Activated T-cell treated with anti-CD3 and anti-CD28 coated beads, Interleukin-2, amount 50 U/mL, for 72 hours (primary cell): ENCODE measurements at regions not wholly inside any gene's neighbourhood (a gene's known extent, or its start where the extent isn't known, plus 50 kb on each side); places are given as distances from the start of the nearest gene placed in this dataset.
"Not testable (repeated sequence)": the region's sequence is repeated elsewhere in the genome, so short reads cannot be mapped to it uniquely, and the experiment has no call there.

Experiments
- ATAC-seq, 2 donors: fragments of 150-1000 bp; cut with Tn5 transposase; replicated peaks in 1 of 2; 2 replicates each; pipeline ENCODE4 v1.10.0; 2021; ENCODE audit warnings: moderate library complexity in 2 of 2, mild to moderate bottlenecking in 1 of 2
- DNase-seq, 2 donors: peaks; one replicate each; pipeline ENCODE4 v3.0.0; 2021 to 2022; ENCODE audit warnings: mixed read lengths in 1 of 2
- H3K27ac Mint-ChIP-seq: one replicate; pipeline ENCODE4 v1.8.0; 2022; ENCODE audit warnings: mild to moderate bottlenecking, moderate library complexity, mixed read lengths
- H3K27me3 Mint-ChIP-seq: one replicate; pipeline ENCODE4 v1.8.0; 2022; ENCODE audit warnings: low read depth, mixed read lengths
- H3K36me3 Mint-ChIP-seq, 2 donors: one replicate each; pipeline ENCODE4 v1.8.0; 2022; ENCODE audit warnings: mixed read lengths in 2 of 2, mild to moderate bottlenecking in 1 of 2; ENCODE audit not compliant: insufficient read depth in 2 of 2
- H3K4me1 Mint-ChIP-seq: one replicate; pipeline ENCODE4 v1.8.0; 2022; ENCODE audit warnings: low read depth, mixed read lengths
- H3K4me3 Mint-ChIP-seq, 2 donors: one replicate each; pipeline ENCODE4 v1.8.0; 2022; ENCODE audit warnings: mild to moderate bottlenecking in 2 of 2, mixed read lengths in 2 of 2, moderate library complexity in 2 of 2
- H3K9me3 Mint-ChIP-seq, 2 donors: one replicate each; pipeline ENCODE4 v1.8.0; 2022; ENCODE audit warnings: mixed read lengths in 2 of 2

DNA sequence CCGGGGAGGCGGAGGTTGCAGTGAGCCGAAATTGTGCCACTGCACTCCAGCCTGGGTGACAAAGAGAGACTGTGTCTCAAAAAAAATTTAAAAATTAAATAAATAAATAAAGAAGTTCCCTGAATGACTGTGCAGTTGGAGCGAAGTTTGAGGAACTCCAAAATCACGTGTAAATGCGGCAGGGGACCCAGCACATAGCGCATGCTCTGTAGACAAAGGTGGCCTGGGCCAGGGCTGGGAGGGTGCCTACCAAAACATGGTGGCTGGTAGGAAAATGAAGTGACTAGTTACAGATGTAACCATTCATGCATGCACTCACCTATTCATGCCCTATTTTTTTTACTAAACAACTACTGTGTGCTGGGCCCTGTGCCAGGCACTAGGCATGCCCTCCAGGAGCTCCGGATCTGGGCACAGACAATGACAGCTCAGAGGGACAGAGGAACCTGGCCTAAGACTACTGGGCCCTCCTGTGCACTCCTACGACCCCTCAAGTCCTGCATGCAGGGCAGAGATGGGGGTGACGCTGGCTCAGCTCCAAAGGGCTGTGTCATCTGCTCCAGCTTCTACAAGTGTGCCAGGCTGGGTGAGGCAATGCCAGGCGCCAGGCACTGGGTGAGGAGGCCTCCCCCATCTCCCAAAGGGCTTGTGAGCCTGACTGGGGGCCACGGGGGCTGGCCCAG, 65.3 kb downstream of the RMI2 start:
- DNase-seq (no peak), ATAC-seq (no peak)
- Mint-ChIP-seq H3K27ac (no peak overlapping the region), H3K4me3 (no peak overlapping the region), H3K9me3 (no peaks in the 10 kb centered on the region), H3K27me3 (no peaks in the 10 kb centered on the region), H3K36me3 (no peaks in the 10 kb centered on the region), H3K4me1 (peaks cover 6% of the 10 kb centered on the region)

DNA sequence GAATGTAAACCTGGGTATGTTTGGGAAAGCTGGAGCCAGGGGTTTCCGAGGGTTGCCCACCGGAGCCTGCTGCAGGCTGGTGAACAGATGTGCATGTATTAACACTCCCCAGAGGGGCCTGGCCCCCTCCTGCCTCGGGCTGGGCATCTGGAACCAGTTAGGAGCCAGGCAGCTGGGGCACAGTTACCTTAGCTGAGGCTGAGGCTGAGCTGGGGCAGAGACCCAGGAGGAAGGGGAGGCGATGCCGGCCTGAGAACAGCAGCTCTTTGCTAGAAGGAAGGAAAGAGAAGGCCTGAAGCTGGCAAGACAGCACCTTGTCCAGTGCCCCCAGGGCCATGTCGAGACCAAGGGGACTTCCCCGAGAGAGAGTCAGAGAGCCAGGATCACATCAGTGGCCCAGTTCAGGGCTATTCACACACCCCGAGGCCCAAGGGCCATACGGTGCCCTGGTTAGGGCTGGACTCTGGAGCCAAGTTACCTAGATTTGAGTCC, 65.8 kb downstream of the RMI2 start:
- peaks cover 6% of the 10 kb centered on the region for H3K4me1 Mint-ChIP-seq
- H3K27me3 Mint-ChIP-seq, result no peaks in the 10 kb centered on the region
- H3K9me3 Mint-ChIP-seq, result no peaks in the 10 kb centered on the region
- H3K36me3 Mint-ChIP-seq, result no peaks in the 10 kb centered on the region
- no peak overlapping the region for H3K4me3 Mint-ChIP-seq
- H3K27ac Mint-ChIP-seq, result no peak overlapping the region
- ATAC-seq (no peak), DNase-seq (no peak)

DNA sequence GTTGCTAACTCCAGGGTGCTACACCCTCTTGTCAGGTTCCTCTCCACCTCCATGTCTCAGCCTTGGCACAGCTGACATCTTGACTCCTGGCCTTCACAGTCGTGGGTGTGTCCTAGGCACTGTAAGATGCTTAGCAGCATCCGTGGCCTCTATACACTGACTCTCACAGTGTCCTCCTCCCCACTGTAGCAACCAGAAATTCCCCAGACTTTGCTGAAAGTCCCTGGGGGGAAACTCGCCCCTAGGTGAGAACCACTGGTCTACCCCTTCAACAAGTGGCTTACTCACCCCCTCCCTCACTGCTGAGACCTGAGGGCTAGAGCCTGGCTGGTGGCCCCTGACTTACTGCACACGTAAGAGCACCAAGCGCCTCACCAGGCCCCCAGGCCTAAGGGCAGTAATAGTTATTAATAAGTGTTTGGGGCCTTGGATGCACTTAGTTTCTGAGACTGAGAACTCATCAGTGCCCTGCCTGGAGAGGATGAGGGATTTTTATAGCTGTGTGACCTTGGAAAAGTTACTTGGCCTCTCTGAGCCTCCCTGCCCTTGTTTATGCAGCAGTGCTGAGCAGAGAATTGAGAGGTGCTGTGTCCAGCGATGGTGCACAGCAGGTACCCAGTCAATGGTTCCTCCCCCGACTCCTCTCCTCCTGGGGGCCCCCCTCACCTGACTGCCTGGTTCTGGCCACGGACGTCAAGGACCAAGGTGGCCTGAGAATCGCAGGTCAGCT, 67.1 kb downstream of the RMI2 start:
- ATAC-seq (peak; percentile 15 to 36), DNase-seq (no peak)
- Mint-ChIP-seq H3K36me3 (no peaks in the 10 kb centered on the region), H3K27me3 (no peaks in the 10 kb centered on the region), H3K4me1 (peaks cover 4% of the 10 kb centered on the region), H3K9me3 (no peaks in the 10 kb centered on the region), H3K27ac (no peak overlapping the region), H3K4me3 (no peak overlapping the region)

DNA sequence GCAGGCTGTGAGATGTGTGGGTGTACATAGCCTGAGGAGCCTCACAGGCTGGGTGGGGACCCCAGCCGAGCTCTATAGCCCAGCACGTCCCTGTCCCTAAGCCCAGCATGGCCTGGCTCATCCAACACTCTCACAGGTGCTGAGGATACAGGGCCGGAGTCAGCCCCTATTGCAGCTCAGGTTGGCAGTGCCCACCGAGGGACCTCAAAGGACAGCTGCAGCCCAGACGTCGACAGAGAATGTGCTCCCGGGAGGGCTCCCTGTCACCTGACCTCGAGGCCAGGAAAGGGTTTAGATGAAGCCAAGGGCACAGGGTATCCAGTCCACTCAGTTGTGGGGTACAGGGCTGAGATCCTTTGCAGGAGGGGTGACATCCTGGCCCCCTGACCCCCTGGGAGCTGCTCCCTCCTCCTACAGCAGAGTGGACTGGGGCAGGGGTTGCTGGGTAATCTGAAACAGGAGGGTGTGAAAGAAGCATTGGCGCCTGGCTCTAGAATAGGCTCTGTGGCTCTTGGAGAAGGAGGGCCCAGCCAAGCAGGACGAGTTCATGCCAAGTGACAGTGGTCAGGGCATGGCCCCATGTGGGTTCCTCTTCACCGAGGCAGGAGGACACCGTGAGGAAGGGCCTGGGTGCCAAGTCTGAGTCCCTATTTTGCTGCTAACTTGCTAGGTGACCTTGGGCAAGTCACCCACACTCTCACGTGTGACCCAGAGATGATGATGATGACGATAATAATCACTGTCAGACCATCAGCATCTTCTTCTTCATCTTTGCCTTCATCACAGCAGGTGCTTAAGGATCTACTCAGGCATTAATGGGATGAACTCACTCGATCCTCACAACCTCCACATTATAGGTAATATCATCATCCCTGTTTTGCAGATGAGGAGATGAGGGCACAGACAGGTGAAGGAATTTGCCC, 68.0 kb downstream of the RMI2 start:
- Mint-ChIP-seq H3K36me3 (no peaks in the 10 kb centered on the region), H3K9me3 (no peaks in the 10 kb centered on the region), H3K4me3 (no peak overlapping the region), H3K27me3 (no peaks in the 10 kb centered on the region), H3K27ac (no peak overlapping the region), H3K4me1 (no peaks in the 10 kb centered on the region)
- no peak for ATAC-seq
- DNase-seq, result no peak

DNA sequence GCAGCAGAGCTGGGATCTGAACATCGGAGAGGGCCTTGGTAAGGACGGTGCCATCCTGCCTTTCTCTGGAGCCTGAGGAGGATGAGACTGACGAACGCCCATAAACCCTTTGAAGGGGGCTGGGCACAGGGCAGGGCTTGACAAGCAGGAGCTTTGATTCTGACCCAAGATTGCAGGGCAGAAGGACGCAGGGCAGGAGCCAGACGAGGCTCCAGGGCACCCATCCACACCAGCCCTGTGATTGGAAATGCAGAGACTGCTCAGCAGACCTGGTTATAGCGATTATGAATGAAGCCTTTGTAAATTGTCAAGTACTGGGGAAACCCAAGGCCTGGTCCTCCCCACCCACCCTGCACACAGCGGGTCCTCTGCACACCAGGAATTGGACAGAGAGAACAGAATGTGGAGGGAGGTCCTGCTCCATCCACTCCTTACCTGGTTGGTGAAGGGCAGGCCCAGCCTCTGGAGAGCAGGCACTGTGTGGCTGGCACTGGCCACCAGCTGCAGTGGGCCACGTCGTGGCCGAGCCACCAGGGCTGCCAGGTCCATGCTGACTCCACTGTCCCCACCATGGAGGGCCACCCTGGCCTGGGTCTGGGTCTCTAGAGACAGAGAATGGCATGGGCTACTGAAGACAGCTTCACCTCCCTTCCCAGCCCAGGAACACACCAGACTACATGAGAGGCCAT, 68.8 kb downstream of the RMI2 start:
- Mint-ChIP-seq H3K9me3 (no peaks in the 10 kb centered on the region), H3K4me3 (no peak overlapping the region), H3K27ac (no peak overlapping the region)

DNA sequence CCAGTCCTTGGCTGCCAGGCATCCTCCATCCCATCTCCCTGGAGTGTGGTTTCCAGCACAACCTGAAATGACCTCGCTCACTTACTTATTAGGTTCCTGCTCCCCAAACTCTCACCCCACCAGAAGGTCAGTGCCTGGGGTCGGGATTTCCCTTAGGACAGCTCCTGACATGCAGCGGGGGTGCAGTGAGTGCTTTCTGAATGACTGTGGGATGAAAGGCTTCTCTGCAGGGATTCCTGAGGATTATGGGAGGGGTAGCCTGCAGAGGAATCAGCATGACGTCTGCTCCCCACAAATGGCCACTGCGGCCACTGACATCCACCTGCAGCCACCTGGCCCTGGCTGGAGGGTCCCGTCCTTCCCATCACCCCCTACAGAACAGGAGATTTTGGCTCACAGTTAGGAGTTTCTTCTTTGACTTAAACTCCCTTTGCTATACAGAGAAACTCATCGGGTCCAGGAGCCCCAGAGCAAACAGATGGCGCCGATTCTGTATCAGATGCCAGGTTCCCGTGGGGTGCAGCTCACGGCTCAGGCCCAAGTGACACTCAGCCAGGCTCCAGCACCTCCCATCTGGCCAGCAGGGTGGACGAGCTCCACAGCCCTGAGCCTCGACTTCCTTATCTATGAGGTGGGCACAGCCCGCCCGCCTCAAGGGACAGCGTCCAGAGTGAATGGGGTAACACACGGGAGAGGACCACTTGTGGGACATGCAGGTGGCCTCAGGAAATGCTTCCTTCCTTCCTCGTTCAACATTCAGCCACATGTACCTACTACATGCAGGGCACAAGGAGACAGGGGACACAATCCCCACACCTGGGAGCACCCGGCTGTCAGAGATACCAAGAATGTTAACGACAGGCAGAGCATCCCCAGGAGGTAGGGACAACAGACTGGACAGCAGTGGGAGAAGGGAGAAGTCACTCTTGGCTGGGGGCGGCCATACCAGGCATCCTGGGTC, 69.8 kb downstream of the RMI2 start:
- H3K9me3 Mint-ChIP-seq, result no peaks in the 10 kb centered on the region
- no peaks in the 10 kb centered on the region for H3K4me1 Mint-ChIP-seq
- H3K27ac Mint-ChIP-seq, result no peak overlapping the region
- no peak overlapping the region for H3K4me3 Mint-ChIP-seq
- H3K27me3 Mint-ChIP-seq, result no peaks in the 10 kb centered on the region
- DNase-seq (no peak), ATAC-seq (no peak)
- H3K36me3 Mint-ChIP-seq, result no peaks in the 10 kb centered on the region

More for the DNA sequence above, 68.8 kb downstream of the RMI2 start:
- Mint-ChIP-seq H3K36me3 (no peaks in the 10 kb centered on the region), H3K27me3 (no peaks in the 10 kb centered on the region), H3K4me1 (no peaks in the 10 kb centered on the region)
- no peak for DNase-seq
- no peak for ATAC-seq

DNA sequence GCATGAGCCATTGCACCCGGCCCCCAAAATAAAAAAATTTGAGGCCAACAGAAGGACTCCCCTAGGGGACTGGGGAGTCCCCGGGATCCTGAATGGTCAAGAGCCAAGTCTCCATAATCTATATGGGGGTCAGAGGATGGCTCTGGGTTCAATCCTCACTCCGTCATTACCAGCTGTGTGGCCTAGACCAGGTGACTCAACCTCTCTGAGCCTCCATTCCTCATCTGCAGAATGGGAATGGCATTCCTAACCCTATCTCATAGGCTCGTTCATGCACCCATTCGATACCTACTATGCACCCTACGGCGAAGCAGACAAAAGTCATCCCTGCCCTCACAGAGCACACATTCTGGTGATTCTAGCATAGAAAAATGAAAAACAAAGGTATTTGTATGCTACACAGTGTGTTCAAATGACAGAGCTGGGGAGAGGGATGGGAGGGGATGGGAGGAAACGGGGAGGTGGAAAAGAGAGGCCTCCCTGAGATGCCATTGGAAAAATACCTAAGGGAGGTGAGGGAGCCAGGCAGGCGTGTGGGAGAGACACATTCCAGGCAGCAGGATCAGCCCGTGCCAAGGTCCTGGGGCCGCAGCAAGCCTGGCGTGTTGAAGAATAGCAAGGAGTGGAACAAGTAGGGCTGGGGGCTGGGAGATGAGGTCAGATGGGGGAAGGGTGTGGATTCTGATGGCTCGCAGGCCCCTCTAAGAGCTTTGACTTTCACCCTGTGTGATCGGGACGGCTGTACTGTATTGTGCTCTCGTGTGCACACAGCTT, 71.2 kb downstream of the RMI2 start:
- H3K4me1 Mint-ChIP-seq, result no peaks in the 10 kb centered on the region
- DNase-seq, result no peak
- no peak for ATAC-seq
- no peak overlapping the region for H3K4me3 Mint-ChIP-seq
- no peaks in the 10 kb centered on the region for H3K27me3 Mint-ChIP-seq
- no peaks in the 10 kb centered on the region for H3K9me3 Mint-ChIP-seq
- no peaks in the 10 kb centered on the region for H3K36me3 Mint-ChIP-seq
- H3K27ac Mint-ChIP-seq, result no peak overlapping the region

DNA sequence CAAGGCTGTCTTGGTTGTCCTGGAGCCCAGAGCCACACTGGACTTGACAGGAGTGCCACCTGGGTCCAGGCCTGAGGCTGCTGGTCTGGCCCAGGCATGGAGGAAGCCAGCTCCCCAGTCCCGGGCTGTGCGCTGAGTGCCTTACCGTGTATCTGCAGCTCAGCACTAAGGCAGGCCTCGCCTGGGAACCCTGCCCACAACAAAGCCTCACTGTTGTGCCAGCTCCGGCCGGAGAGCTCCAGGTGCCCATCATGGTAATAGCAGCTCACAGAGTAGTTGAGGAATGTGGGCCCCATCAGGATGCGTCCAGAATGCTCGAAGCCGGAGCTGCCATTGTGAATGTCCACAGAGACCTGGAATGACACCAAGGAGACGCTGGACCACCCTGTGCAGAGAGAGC, 72.2 kb downstream of the RMI2 start:
- no peak overlapping the region for H3K4me3 Mint-ChIP-seq
- H3K9me3 Mint-ChIP-seq, result no peaks in the 10 kb centered on the region
- DNase-seq (no peak), ATAC-seq (no peak)
- H3K4me1 Mint-ChIP-seq, result no peaks in the 10 kb centered on the region
- no peaks in the 10 kb centered on the region for H3K27me3 Mint-ChIP-seq
- no peak overlapping the region for H3K27ac Mint-ChIP-seq
- no peaks in the 10 kb centered on the region for H3K36me3 Mint-ChIP-seq

DNA sequence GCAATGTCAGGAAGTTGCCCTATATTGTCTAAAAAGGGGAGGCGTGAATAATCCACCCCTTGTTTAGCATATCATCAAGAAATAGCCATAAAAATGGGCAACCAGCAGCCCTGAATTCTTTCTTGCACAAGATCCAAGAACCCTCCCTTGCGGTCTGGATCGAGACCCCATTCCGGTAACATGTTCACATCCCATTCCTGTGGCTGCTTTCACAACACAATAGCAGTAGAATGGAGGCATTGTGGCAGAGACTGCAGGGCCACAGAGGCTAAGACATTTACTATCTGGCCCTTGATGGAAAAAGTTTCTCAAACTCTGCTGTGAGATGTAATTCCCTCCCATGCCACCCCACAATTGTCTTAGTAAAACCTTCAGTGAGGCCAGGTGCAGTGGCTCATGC, 73.2 kb downstream of the RMI2 start:
- H3K27ac Mint-ChIP-seq, result no peak overlapping the region

DNA sequence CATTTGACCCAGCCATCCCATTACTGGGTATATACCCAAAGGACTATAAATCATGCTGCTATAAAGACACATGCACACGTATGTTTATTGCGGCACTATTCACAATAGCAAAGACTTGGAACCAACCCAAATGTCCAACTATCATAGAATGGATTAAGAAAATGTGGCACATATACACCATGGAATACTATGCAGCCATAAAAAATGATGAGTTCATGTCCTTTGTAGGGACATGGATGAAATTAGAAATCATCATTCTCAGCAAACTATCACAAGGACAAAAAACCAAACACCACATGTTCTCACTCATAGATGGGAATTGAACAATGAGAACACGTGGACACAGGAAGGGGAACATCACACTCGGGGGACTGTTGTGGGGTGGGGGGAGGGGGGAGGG, 74.8 kb downstream of the RMI2 start:
- H3K9me3 Mint-ChIP-seq, H3K27me3 Mint-ChIP-seq, ATAC-seq, H3K27ac Mint-ChIP-seq, H3K36me3 Mint-ChIP-seq, DNase-seq, H3K4me1 Mint-ChIP-seq, H3K4me3 Mint-ChIP-seq: not testable (repeated sequence)

More for the DNA sequence above, 73.2 kb downstream of the RMI2 start:
- Mint-ChIP-seq H3K36me3 (no peaks in the 10 kb centered on the region), H3K27me3 (no peaks in the 10 kb centered on the region), H3K4me3 (no peak overlapping the region), H3K9me3 (no peaks in the 10 kb centered on the region), H3K4me1 (no peaks in the 10 kb centered on the region)
- no peak for DNase-seq
- no peak for ATAC-seq

DNA sequence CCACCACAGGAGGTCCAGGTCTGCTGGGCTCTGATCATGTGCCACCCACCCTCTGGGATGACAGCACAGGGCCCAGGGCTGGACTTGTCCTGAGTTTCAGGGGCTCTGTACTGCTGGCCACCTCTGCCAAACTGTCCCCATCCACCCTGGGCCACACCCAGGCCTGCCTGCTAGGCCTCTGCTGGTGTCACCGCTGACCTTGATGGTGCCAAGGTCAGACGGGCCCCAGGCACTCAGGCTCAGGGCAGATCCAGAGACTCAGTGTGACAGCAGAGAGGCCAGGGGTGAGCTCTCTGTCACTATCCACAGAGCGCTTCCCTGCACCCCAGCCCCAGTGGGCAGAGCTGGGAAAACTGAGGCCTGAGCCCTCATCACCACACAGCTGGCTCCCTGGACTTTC, 75.6 kb downstream of the RMI2 start:
- H3K9me3 Mint-ChIP-seq, result no peaks in the 10 kb centered on the region
- no peak overlapping the region for H3K4me3 Mint-ChIP-seq
- H3K4me1 Mint-ChIP-seq, result no peaks in the 10 kb centered on the region
- no peak overlapping the region for H3K27ac Mint-ChIP-seq
- H3K27me3 Mint-ChIP-seq, result no peaks in the 10 kb centered on the region
- no peak for ATAC-seq
- H3K36me3 Mint-ChIP-seq, result no peaks in the 10 kb centered on the region
- DNase-seq, result no peak
